ENCODE measurements at regions not wholly inside any gene's neighbourhood (a gene's known extent, or its start where the extent isn't known, plus 50 kb on each side); places are given as distances from the start of the nearest gene placed in this dataset.

- TF ChIP-seq SUZ12 (IDR thresholded peaks at IDR 0.05) = no peak
- no peak for TF ChIP-seq SP1 (IDR thresholded peaks at IDR 0.05)
- no peak for TF ChIP-seq FOXK2 (IDR thresholded peaks at IDR 0.05)
- no peak for TF ChIP-seq ZNF384 (IDR thresholded peaks at IDR 0.05)
- TF ChIP-seq BHLHE40 (IDR thresholded peaks at IDR 0.05; ENCODE audit: borderline replicate concordance) = no peak
- no peak for TF ChIP-seq TARDBP (IDR thresholded peaks at IDR 0.05)
- TF ChIP-seq CTBP1 (IDR thresholded peaks at IDR 0.05; ENCODE audit: borderline replicate concordance) = no peak
These were observed 337.6 kb upstream of the SLITRK5 start for GRCh38 chr13:87333599-87333998.
